CD4-positive, alpha-beta T cell treated with Interleukin-6 at 100 ng/mL for 8 hours (primary cell): ENCODE measurements at regions not wholly inside any gene's neighbourhood (a gene's known extent, or its start where the extent isn't known, plus 50 kb on each side); places are given as distances from the start of the nearest gene placed in this dataset.
"Not testable (repeated sequence)": the region's sequence is repeated elsewhere in the genome, so short reads cannot be mapped to it uniquely, and the experiment has no call there.

ENCODE experiments used
- DNase-seq: peaks from one replicate; pipeline ENCODE4 v3.0.0-alpha.2; 2020; ENCODE audit warnings: mixed read lengths, low spot score

GRCh38 chr9:20238921-20239320 lies 383.4 kb downstream of the MLLT3 start:
- no peak for DNase-seq

- DNase-seq = no peak
Measured at GRCh38 chr9:20237686-20238085, 384.6 kb downstream of the MLLT3 start.

GRCh38 chr9:20236676-20237075 lies 385.6 kb downstream of the MLLT3 start:
- DNase-seq = no peak

- DNase-seq = not testable (repeated sequence)
Measured at GRCh38 chr9:20235206-20235605, 387.1 kb downstream of the MLLT3 start.

GRCh38 chr9:20228096-20228495 lies 394.2 kb downstream of the MLLT3 start:
- DNase-seq = no peak

- DNase-seq = no peak
Measured at GRCh38 chr9:20227166-20227874, 395.0 kb downstream of the MLLT3 start.

GRCh38 chr9:20226345-20226744 lies 396.0 kb downstream of the MLLT3 start:
- no peak for DNase-seq

GRCh38 chr9:20225826-20226225 lies 396.5 kb downstream of the MLLT3 start:
- no peak for DNase-seq

GRCh38 chr9:20224756-20225155 lies 397.5 kb downstream of the MLLT3 start:
- no peak for DNase-seq

- no peak for DNase-seq
Measured at GRCh38 chr9:20220286-20220685, 402.0 kb downstream of the MLLT3 start.

- no peak for DNase-seq
Measured at GRCh38 chr9:20219437-20219836, 402.9 kb downstream of the MLLT3 start.

- no peak for DNase-seq
Measured at GRCh38 chr9:20217596-20217995, 404.7 kb downstream of the MLLT3 start.

- DNase-seq = no peak
Measured at GRCh38 chr9:20216438-20216837, 405.9 kb downstream of the MLLT3 start.

GRCh38 chr9:20215552-20215951 lies 406.7 kb downstream of the MLLT3 start:
- no peak for DNase-seq

GRCh38 chr9:20212806-20213205 lies 409.5 kb downstream of the MLLT3 start:
- DNase-seq = no peak

GRCh38 chr9:20209391-20210340 lies 412.6 kb downstream of the MLLT3 start:
- DNase-seq = peak; percentile 9

GRCh38 chr9:20208961-20209371 lies 413.3 kb downstream of the MLLT3 start:
- DNase-seq = no peak

GRCh38 chr9:20208226-20208625 lies 414.1 kb downstream of the MLLT3 start:
- DNase-seq = no peak

GRCh38 chr9:20207176-20207575 lies 415.1 kb downstream of the MLLT3 start:
- DNase-seq = no peak

GRCh38 chr9:20205821-20206220 lies 416.5 kb downstream of the MLLT3 start:
- no peak for DNase-seq

- no peak for DNase-seq
Measured at GRCh38 chr9:20200991-20201431, 412.2 kb upstream of the SLC24A2 start.

- DNase-seq = no peak
Measured at GRCh38 chr9:20200581-20200980, 411.7 kb upstream of the SLC24A2 start.

- DNase-seq = no peak
Measured at GRCh38 chr9:20199111-20199510, 410.3 kb upstream of the SLC24A2 start.
